ENCODE measurements at regions not wholly inside any gene's neighbourhood (a gene's known extent, or its start where the extent isn't known, plus 50 kb on each side); places are given as distances from the start of the nearest gene placed in this dataset.

GRCh38 chrX:93466383-93466782 is 207.0 kb downstream of the NAP1L3 start:
- TF ChIP-seq RFX5 (IDR thresholded peaks at IDR 0.05; ENCODE audit: low read depth, low read length) (no peak), RAD21 (IDR thresholded peaks at IDR 0.05; ENCODE audit: low read length) (no peak), CEBPB (IDR thresholded peaks at IDR 0.05; ENCODE audit: low read depth, low read length) (no peak), CHD1 (IDR thresholded peaks at IDR 0.05; ENCODE audit: low read depth, low read length) (no peak), NFE2L2 (IDR thresholded peaks at IDR 0.05; ENCODE audit: low read depth, low read length) (no peak), MAZ (IDR thresholded peaks at IDR 0.05; ENCODE audit: borderline replicate concordance, low read depth, low read length) (no peak), RCOR1 (IDR thresholded peaks at IDR 0.05; ENCODE audit: insufficient replicate concordance, low read length) (no peak)
- TF ChIP-seq, protein P1, sequence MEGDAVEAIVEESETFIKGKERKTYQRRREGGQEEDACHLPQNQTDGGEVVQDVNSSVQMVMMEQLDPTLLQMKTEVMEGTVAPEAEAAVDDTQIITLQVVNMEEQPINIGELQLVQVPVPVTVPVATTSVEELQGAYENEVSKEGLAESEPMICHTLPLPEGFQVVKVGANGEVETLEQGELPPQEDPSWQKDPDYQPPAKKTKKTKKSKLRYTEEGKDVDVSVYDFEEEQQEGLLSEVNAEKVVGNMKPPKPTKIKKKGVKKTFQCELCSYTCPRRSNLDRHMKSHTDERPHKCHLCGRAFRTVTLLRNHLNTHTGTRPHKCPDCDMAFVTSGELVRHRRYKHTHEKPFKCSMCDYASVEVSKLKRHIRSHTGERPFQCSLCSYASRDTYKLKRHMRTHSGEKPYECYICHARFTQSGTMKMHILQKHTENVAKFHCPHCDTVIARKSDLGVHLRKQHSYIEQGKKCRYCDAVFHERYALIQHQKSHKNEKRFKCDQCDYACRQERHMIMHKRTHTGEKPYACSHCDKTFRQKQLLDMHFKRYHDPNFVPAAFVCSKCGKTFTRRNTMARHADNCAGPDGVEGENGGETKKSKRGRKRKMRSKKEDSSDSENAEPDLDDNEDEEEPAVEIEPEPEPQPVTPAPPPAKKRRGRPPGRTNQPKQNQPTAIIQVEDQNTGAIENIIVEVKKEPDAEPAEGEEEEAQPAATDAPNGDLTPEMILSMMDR (conservative IDR thresholded peaks at IDR 0.05; ENCODE audit: low read depth, low read length) = no peak
- Histone ChIP-seq H4K20me1 (ENCODE audit: insufficient read depth, low read length) (no peaks in the 10 kb centered on the region), H2AFZ (replicated peaks; ENCODE audit: low read length, poor library complexity) (no peak overlapping the region), H2BK20ac (ENCODE audit: low read depth, low read length) (no peak overlapping the region), H2BK5ac (ENCODE audit: low read depth, low read length, poor library complexity, severe bottlenecking) (no peak overlapping the region), H3K79me1 (ENCODE audit: low read depth in 1 of 2, low read length in 2 of 2) (no peaks in the 10 kb centered on the region), H3K9ac (ENCODE audit: low read depth, low read length) (no peak overlapping the region), H3K9me3 (ENCODE audit: control insufficient read depth, insufficient read depth, low read length) (no peaks in the 10 kb centered on the region; the same call in 1 of the 2 replicates), H3K4me1 (ENCODE audit: control insufficient read depth, insufficient read depth, low read length) (no peaks in the 10 kb centered on the region), H3K23ac (ENCODE audit: low read depth, low read length) (no peak overlapping the region), H2BK120ac (ENCODE audit: low read depth, low read length) (no peak overlapping the region), H3K9me1 (ENCODE audit: insufficient read depth, low read length) (no peaks in the 10 kb centered on the region), H4K8ac (ENCODE audit: low read depth in 2 of 2, low read length in 2 of 2) (no peak overlapping the region), H3K27ac (ENCODE audit: insufficient read depth, low read length) (no peak overlapping the region), H3K27me3 (ENCODE audit: control insufficient read depth, insufficient read depth, low read length) (no peaks in the 10 kb centered on the region), H2BK15ac (ENCODE audit: low read depth, low read length) (no peak overlapping the region), H3K18ac (ENCODE audit: low read depth, low read length) (no peak overlapping the region), H2AK5ac (ENCODE audit: low read depth, low read length) (no peak overlapping the region), H4K5ac (ENCODE audit: low read depth, low read length) (no peak overlapping the region), H3K56ac (ENCODE audit: extremely low read depth, insufficient read depth, low read length) (no peak overlapping the region), H4K91ac (ENCODE audit: insufficient read depth, low read depth, low read length) (no peak overlapping the region), H2AK9ac (replicated peaks; ENCODE audit: low read depth, low read length, poor library complexity) (no peak overlapping the region), H3K4me2 (ENCODE audit: low read depth, low read length) (no peak overlapping the region), H3K14ac (replicated peaks; ENCODE audit: low read depth, low read length) (no peak overlapping the region), H3K4ac (ENCODE audit: low read depth, low read length) (no peak overlapping the region), H3K4me3 (ENCODE audit: insufficient read depth, low read depth, low read length) (no peak overlapping the region), H3K36me3 (ENCODE audit: control insufficient read depth, insufficient read depth, low read length) (no peaks in the 10 kb centered on the region)
- BruUV-seq (replicated peaks) = no TSS peak
- intact Hi-C loops (cut with micrococcal nuclease) (no loop called here), dilution Hi-C loops (cut with HindIII; ENCODE audit: low sequenced_read_pairs, unreplicated experiment) (no loop called here), in situ Hi-C loops (cut with MboI; ENCODE audit: low sequenced_read_pairs) (no loop called here)
- ATAC-seq (ENCODE audit: low read depth) (no peak), DNase-seq (no peak)
- WGBS, 2 experiments (ENCODE audit: extremely low coverage in 2 of 2, insufficient read length in 1 of 2) = no CpG with 5 or more reads among the region's 1 CpG
- ChIA-PET POLR2A (ENCODE audit: unreplicated experiment) (no interaction called here), CTCF (no interaction called here)

All from IMR-90 (cell line).